SK-N-SH treated with all-trans-retinoic acid at 6 μM for 48 hours (cell line): ENCODE measurements at regions not wholly inside any gene's neighbourhood (a gene's known extent, or its start where the extent isn't known, plus 50 kb on each side); places are given as distances from the start of the nearest gene placed in this dataset.

ENCODE experiments used
- ATAC-seq: fragments of 200-7000 bp; cut with Tn5 transposase; 3 replicates; pipeline ENCODE4 v1.9.1; 2020; ENCODE audit warnings: mild to moderate bottlenecking, moderate library complexity
- ARNTL ChIP-seq: fragments of 450-650 bp; formaldehyde crosslinking; IDR thresholded peaks from 2 replicates; pipeline ENCODE4 v1.5.0; 2020; ENCODE audit warnings: low read depth, mild to moderate bottlenecking, moderate library complexity, borderline replicate concordance
- BACH2 ChIP-seq: fragments of 250-450 bp; sonication (Bioruptor Pico); IDR thresholded peaks from 2 replicates; pipeline ENCODE4 v1.9.0; 2021; ENCODE audit warnings: mild to moderate bottlenecking, borderline replicate concordance
- CREB5 ChIP-seq: fragments of 250-450 bp; sonication (Bioruptor Pico); IDR thresholded peaks from 2 replicates; pipeline ENCODE4 v1.5.1; 2020; ENCODE audit warnings: low read depth, mild to moderate bottlenecking, moderate library complexity
- CSDC2 ChIP-seq: fragments of 250-450 bp; sonication (Bioruptor Pico); IDR thresholded peaks from 2 replicates; pipeline ENCODE4 v1.5.0; 2020; ENCODE audit warnings: mild to moderate bottlenecking, moderate library complexity
- CSRNP3 ChIP-seq: fragments of 250-450 bp; sonication (Bioruptor Pico); IDR thresholded peaks from 2 replicates; pipeline ENCODE4 v1.5.1; 2021; ENCODE audit warnings: mild to moderate bottlenecking, moderate library complexity
- ESRRG ChIP-seq: fragments of 250-450 bp; sonication (Bioruptor Pico); IDR thresholded peaks from 2 replicates; pipeline ENCODE4 v1.6.1; 2021; ENCODE audit warnings: mild to moderate bottlenecking
- GLIS3 ChIP-seq: fragments of 250-450 bp; sonication (Bioruptor Pico); IDR thresholded peaks from 2 replicates; pipeline ENCODE4 v1.5.0; 2020; ENCODE audit warnings: mild to moderate bottlenecking, moderate library complexity
- ISL1 ChIP-seq: fragments of 250-450 bp; sonication (Bioruptor Pico); IDR thresholded peaks from 2 replicates; pipeline ENCODE4 v2.1.2; 2022; ENCODE audit warnings: mild to moderate bottlenecking, moderate library complexity
- OSR1 ChIP-seq: fragments of 250-450 bp; sonication (Bioruptor Pico); IDR thresholded peaks from 2 replicates; pipeline ENCODE4 v1.8.0; 2022; ENCODE audit warnings: moderate library complexity, mild to moderate bottlenecking, inconsistent platforms
- POU6F1 ChIP-seq: fragments of 250-450 bp; sonication (Bioruptor Pico); IDR thresholded peaks from 2 replicates; pipeline ENCODE4 v1.8.0; 2021; ENCODE audit warnings: low read depth, mild to moderate bottlenecking, moderate library complexity, borderline replicate concordance
- PPARA ChIP-seq: fragments of 250-450 bp; sonication (Bioruptor Pico); IDR thresholded peaks from 2 replicates; pipeline ENCODE4 v1.5.0; 2020; ENCODE audit warnings: mild to moderate bottlenecking, borderline replicate concordance
- RARB ChIP-seq: fragments of 250-450 bp; sonication (Bioruptor Pico); IDR thresholded peaks from 2 replicates; pipeline ENCODE4 v1.8.0; 2021; ENCODE audit warnings: mild to moderate bottlenecking, moderate library complexity
- SNAI2 ChIP-seq: fragments of 250-450 bp; sonication (Bioruptor Pico); IDR thresholded peaks from 2 replicates; pipeline ENCODE4 v1.5.0; 2020; ENCODE audit warnings: mild to moderate bottlenecking, moderate library complexity
- TCF4 ChIP-seq: fragments of 250-450 bp; sonication (Bioruptor Pico); IDR thresholded peaks from 2 replicates; pipeline ENCODE4 v1.8.0; 2021; ENCODE audit warnings: mild to moderate bottlenecking, moderate library complexity, borderline replicate concordance
- TOX ChIP-seq: fragments of 250-450 bp; sonication (Bioruptor Pico); IDR thresholded peaks from 2 replicates; pipeline ENCODE4 v1.8.0; 2021; ENCODE audit warnings: mild to moderate bottlenecking, moderate library complexity, borderline replicate concordance
- TSHZ2 ChIP-seq: fragments of 250-450 bp; sonication (Bioruptor Pico); IDR thresholded peaks from 2 replicates; pipeline ENCODE4 v1.5.0; 2020; ENCODE audit warnings: mild to moderate bottlenecking, moderate library complexity
- ZC3H10 ChIP-seq: fragments of 250-450 bp; sonication (Bioruptor Pico); IDR thresholded peaks from 2 replicates; pipeline ENCODE4 v1.5.1; 2021; ENCODE audit warnings: mild to moderate bottlenecking, moderate library complexity
- ZFP3 ChIP-seq: fragments of 250-450 bp; sonication (Bioruptor Pico); IDR thresholded peaks from 2 replicates; pipeline ENCODE4 v1.5.0; 2020; ENCODE audit warnings: mild to moderate bottlenecking, moderate library complexity
- ZFP30 ChIP-seq: fragments of 450-650 bp; formaldehyde crosslinking; IDR thresholded peaks from 2 replicates; pipeline ENCODE4 v1.5.0; 2022; ENCODE audit warnings: mild to moderate bottlenecking, moderate library complexity
- ZNF565 ChIP-seq: fragments of 450-650 bp; formaldehyde crosslinking; conservative IDR thresholded peaks from 2 replicates; pipeline ENCODE4 v1.5.0; 2020; ENCODE audit warnings: low read depth, mild to moderate bottlenecking, moderate library complexity
- ZNF70 ChIP-seq: fragments of 450-650 bp; formaldehyde crosslinking; IDR thresholded peaks from 2 replicates; pipeline ENCODE4 v1.5.0; 2020; ENCODE audit warnings: mild to moderate bottlenecking, moderate library complexity
- ZNF8 ChIP-seq: fragments of 450-650 bp; formaldehyde crosslinking; IDR thresholded peaks from 2 replicates; pipeline ENCODE4 v1.5.0; 2020; ENCODE audit warnings: mild to moderate bottlenecking, moderate library complexity

GRCh38 chr1:218547957-218548730 lies 203.0 kb downstream of the TGFB2 start:
- no peak for TF ChIP-seq ESRRG (CRISPR knock-in tag)
- TF ChIP-seq CREB5 (CRISPR knock-in tag) = no peak
- TF ChIP-seq, all 23 proteins: peak for 0
- ATAC-seq = no peak

- ATAC-seq = no peak
- TF ChIP-seq BACH2 (no peak), ZNF8 (CRISPR knock-in tag) (no peak), CSRNP3 (CRISPR knock-in tag) (no peak), CSDC2 (CRISPR knock-in tag) (no peak), POU6F1 (CRISPR knock-in tag) (no peak), TCF4 (no peak), ARNTL (CRISPR knock-in tag) (no peak), ZC3H10 (CRISPR knock-in tag) (no peak), PPARA (CRISPR knock-in tag) (no peak), ISL1 (CRISPR knock-in tag) (no peak), ESRRG (CRISPR knock-in tag) (no peak), TOX (CRISPR knock-in tag) (no peak), ZNF565 (CRISPR knock-in tag) (no peak), SNAI2 (no peak), RARB (no peak), TSHZ2 (CRISPR knock-in tag) (no peak), ZNF70 (CRISPR knock-in tag) (no peak), OSR1 (CRISPR knock-in tag) (no peak)
Measured at GRCh38 chr1:218548764-218549163, 203.6 kb downstream of the TGFB2 start.

- no peak for TF ChIP-seq ARNTL (CRISPR knock-in tag)
- no peak for TF ChIP-seq SNAI2
- TF ChIP-seq ZC3H10 (CRISPR knock-in tag) = no peak
- TF ChIP-seq OSR1 (CRISPR knock-in tag) = no peak
- no peak for TF ChIP-seq BACH2
- TF ChIP-seq CSDC2 (CRISPR knock-in tag) = no peak
- TF ChIP-seq ZFP3 (CRISPR knock-in tag) = no peak
- no peak for TF ChIP-seq ZNF70 (CRISPR knock-in tag)
- no peak for TF ChIP-seq TCF4
- TF ChIP-seq GLIS3 (CRISPR knock-in tag) = no peak
- no peak for TF ChIP-seq PPARA (CRISPR knock-in tag)
- TF ChIP-seq ZNF565 (CRISPR knock-in tag) = no peak
- TF ChIP-seq ISL1 (CRISPR knock-in tag) = no peak
- no peak for TF ChIP-seq ZFP30 (CRISPR knock-in tag)
- no peak for TF ChIP-seq ZNF8 (CRISPR knock-in tag)
- no peak for TF ChIP-seq ESRRG (CRISPR knock-in tag)
- TF ChIP-seq CSRNP3 (CRISPR knock-in tag) = no peak
- TF ChIP-seq, all 23 proteins: peak for 0
- ATAC-seq = no peak
Measured at GRCh38 chr1:218553197-218553596, 208.1 kb downstream of the TGFB2 start.
